ENCODE measurements at regions not wholly inside any gene's neighbourhood (a gene's known extent, or its start where the extent isn't known, plus 50 kb on each side); places are given as distances from the start of the nearest gene placed in this dataset.
A peak's percentile ranks its signal among the peaks of the same experiment; 100 is the strongest.

DNA sequence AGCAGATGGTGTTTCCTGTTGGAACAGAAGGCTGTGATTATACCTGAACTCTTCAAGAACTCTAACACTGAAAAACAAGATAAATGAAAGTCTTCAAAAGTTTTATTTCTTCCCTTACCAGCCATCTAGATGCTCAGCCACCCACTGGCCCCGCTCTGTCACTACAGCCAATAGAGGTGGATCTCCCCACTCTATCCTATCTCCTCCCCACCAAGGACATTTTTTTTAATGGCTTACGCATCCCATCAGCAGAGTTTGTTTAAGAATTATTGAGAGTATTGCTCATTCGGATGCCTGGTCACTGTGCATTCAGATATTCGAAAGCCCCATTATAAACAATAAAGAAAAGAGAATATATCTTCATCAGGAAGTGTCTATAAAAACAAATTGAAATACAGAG, 159.4 kb downstream of the RASEF start:
- no peak for ATAC-seq
- Histone ChIP-seq H3K9ac (ENCODE audit: low read length) (no peak overlapping the region), H3K27me3 (ENCODE audit: insufficient read depth, low read length) (no peaks in the 10 kb centered on the region), H3K9me3 (ENCODE audit: control insufficient read depth in 1 of 2, insufficient read depth in 1 of 2, low read depth in 1 of 2, low read length in 2 of 2) (no peaks in the 10 kb centered on the region), H3K9me2 (ENCODE audit: insufficient read depth) (no peaks in the 10 kb centered on the region), H2AFZ (ENCODE audit: low read depth, low read length, poor library complexity, severe bottlenecking) (no peak overlapping the region), H4K20me1 (ENCODE audit: insufficient read depth) (no peaks in the 10 kb centered on the region), H3K36me3 (ENCODE audit: control insufficient read depth in 1 of 2, insufficient read depth in 2 of 2, low read length in 2 of 2) (no peaks in the 10 kb centered on the region), H3K4me3 (replicated peaks in 1 of 2; ENCODE audit: low read depth in 1 of 2, low read length in 2 of 2) (no peak overlapping the region), H3K4me1 (ENCODE audit: control insufficient read depth in 1 of 2, insufficient read depth in 2 of 2, low read length in 2 of 2) (no peaks in the 10 kb centered on the region), H3K79me2 (ENCODE audit: insufficient read depth, low read length) (no peaks in the 10 kb centered on the region), H3K27ac (ENCODE audit: low read depth, low read length) (no peak overlapping the region), H3K4me2 (ENCODE audit: low read length) (no peak overlapping the region)
- BruUV-seq (replicated peaks) = no TSS peak
- POLR2A ChIA-PET = no interaction called here
- intact Hi-C loops (cut with micrococcal nuclease) = no loop called here
- DNase-seq (ENCODE audit: low read depth, low spot score) = no peak
- RAD21 ChIA-PET (ENCODE audit: low non-redundant PET in 1 of 2, low total read pairs in 2 of 2, uncharacterized antibody in 2 of 2, unreplicated experiment in 2 of 2) = no interaction called here
- no peak for TF ChIP-seq ZFX (IDR thresholded peaks at IDR 0.05)
- TF ChIP-seq, protein P1, sequence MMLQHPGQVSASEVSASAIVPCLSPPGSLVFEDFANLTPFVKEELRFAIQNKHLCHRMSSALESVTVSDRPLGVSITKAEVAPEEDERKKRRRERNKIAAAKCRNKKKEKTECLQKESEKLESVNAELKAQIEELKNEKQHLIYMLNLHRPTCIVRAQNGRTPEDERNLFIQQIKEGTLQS (IDR thresholded peaks at IDR 0.05) = no peak
- no peak for TF ChIP-seq POLR2AphosphoS5 (IDR thresholded peaks at IDR 0.05; ENCODE audit: low read depth, low read length)
- TF ChIP-seq YY1 (IDR thresholded peaks at IDR 0.05; ENCODE audit: extremely low read depth, insufficient replicate concordance, low read depth, low read length) = no peak
- TF ChIP-seq EZH2phosphoT487 (IDR thresholded peaks at IDR 0.05; ENCODE audit: borderline replicate concordance) = no peak
- TF ChIP-seq CEBPB (IDR thresholded peaks at IDR 0.05; ENCODE audit: low read depth) = no peak
- TF ChIP-seq, protein P2, sequence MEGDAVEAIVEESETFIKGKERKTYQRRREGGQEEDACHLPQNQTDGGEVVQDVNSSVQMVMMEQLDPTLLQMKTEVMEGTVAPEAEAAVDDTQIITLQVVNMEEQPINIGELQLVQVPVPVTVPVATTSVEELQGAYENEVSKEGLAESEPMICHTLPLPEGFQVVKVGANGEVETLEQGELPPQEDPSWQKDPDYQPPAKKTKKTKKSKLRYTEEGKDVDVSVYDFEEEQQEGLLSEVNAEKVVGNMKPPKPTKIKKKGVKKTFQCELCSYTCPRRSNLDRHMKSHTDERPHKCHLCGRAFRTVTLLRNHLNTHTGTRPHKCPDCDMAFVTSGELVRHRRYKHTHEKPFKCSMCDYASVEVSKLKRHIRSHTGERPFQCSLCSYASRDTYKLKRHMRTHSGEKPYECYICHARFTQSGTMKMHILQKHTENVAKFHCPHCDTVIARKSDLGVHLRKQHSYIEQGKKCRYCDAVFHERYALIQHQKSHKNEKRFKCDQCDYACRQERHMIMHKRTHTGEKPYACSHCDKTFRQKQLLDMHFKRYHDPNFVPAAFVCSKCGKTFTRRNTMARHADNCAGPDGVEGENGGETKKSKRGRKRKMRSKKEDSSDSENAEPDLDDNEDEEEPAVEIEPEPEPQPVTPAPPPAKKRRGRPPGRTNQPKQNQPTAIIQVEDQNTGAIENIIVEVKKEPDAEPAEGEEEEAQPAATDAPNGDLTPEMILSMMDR (IDR thresholded peaks at IDR 0.05 in 2 of 3, conservative IDR thresholded peaks at IDR 0.05 in 1 of 3; ENCODE audit: borderline replicate concordance in 1 of 3, insufficient read depth in 1 of 3, low read depth in 2 of 3, low read length in 2 of 3) = 0 out of 6 replicates have a peak, but pooled peaks of 2 of the 3 experiments have one; percentile 9 to 17
- CTCF ChIA-PET = no interaction called here

DNA sequence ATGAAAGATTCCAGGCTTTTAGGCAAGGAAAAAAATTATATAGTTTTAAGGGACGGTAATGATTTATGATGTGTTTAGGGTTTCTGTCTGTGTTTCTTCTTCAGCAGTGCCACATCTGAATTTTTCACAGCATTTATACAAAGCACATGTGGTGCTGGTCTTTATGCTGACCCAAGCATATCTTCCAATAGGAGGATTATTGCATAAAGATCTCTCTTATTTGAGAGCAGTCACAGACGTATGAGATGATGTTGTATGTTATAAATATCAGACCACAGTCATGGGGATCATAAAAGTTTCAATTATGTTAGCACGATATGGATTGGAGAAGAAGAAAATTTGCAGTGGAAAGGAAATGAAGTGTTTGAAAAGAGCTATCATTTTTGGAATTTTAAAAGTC, 150.9 kb downstream of the RASEF start:
- DNase-seq (ENCODE audit: low read depth, low spot score) (no peak), ATAC-seq (no peak)
- no peaks in the 10 kb centered on the region for H3K36me3 ChIP-seq (ENCODE audit: control insufficient read depth in 1 of 2, insufficient read depth in 2 of 2, low read length in 2 of 2)
- CTCF ChIA-PET = no interaction called here
- POLR2A ChIA-PET = no interaction called here
- no peak overlapping the region for H3K4me3 ChIP-seq (replicated peaks in 1 of 2; ENCODE audit: low read depth in 1 of 2, low read length in 2 of 2)
- no peaks in the 10 kb centered on the region for H3K4me1 ChIP-seq (ENCODE audit: control insufficient read depth in 1 of 2, insufficient read depth in 2 of 2, low read length in 2 of 2)
- H3K9ac ChIP-seq (ENCODE audit: low read length) = no peak overlapping the region
- no peaks in the 10 kb centered on the region for H3K27me3 ChIP-seq (ENCODE audit: insufficient read depth, low read length)
- H3K9me2 ChIP-seq (ENCODE audit: insufficient read depth) = no peaks in the 10 kb centered on the region
- RAD21 ChIA-PET (ENCODE audit: low non-redundant PET in 1 of 2, low total read pairs in 2 of 2, uncharacterized antibody in 2 of 2, unreplicated experiment in 2 of 2) = no interaction called here
- no peak overlapping the region for H2AFZ ChIP-seq (ENCODE audit: low read depth, low read length, poor library complexity, severe bottlenecking)
- H3K9me3 ChIP-seq (ENCODE audit: control insufficient read depth in 1 of 2, insufficient read depth in 1 of 2, low read depth in 1 of 2, low read length in 2 of 2) = no peaks in the 10 kb centered on the region; a peak in 2 of 4 replicates
- no peak overlapping the region for H3K27ac ChIP-seq (ENCODE audit: low read depth, low read length)
- H4K20me1 ChIP-seq (ENCODE audit: insufficient read depth) = no peaks in the 10 kb centered on the region
- TF ChIP-seq SP1 (IDR thresholded peaks at IDR 0.05; ENCODE audit: low read depth) (no peak), RAD21 (IDR thresholded peaks at IDR 0.05; ENCODE audit: low read depth) (no peak), ZNF274 (IDR thresholded peaks at IDR 0.05; ENCODE audit: low read depth, low read length) (no peak), POLR2AphosphoS5 (IDR thresholded peaks at IDR 0.05; ENCODE audit: low read depth, low read length) (no peak), TCF7L2 (IDR thresholded peaks at IDR 0.05; ENCODE audit: borderline replicate concordance, extremely low read depth, insufficient read depth, insufficient read length) (no peak)
- H3K4me2 ChIP-seq (ENCODE audit: low read length) = no peak overlapping the region
- no TSS peak for BruUV-seq (replicated peaks)
- H3K79me2 ChIP-seq (ENCODE audit: insufficient read depth, low read length) = no peaks in the 10 kb centered on the region
- intact Hi-C loops (cut with micrococcal nuclease) = no loop called here
